Uterus (tissue), 2 donors: ENCODE measurements at regions not wholly inside any gene's neighbourhood (a gene's known extent, or its start where the extent isn't known, plus 50 kb on each side); places are given as distances from the start of the nearest gene placed in this dataset.

Experiments used
- CTCF ChIP-seq, 4 experiments: fragments of 200-600 bp in 2 of 4; fragments of 450-650 bp in 2 of 4; sonication (generic) in 2 of 4; IDR thresholded peaks; one replicate each; pipeline ENCODE4 v1.5.1; 2016 to 2019; ENCODE audit warnings: antibody characterized with exemption in 4 of 4, mild to moderate bottlenecking in 2 of 4, moderate library complexity in 1 of 4
- POLR2A ChIP-seq, 2 donors: fragments of 450-650 bp; IDR thresholded peaks; one replicate each; pipeline ENCODE4 v1.6.1; 2016; ENCODE audit warnings: antibody characterized with exemption in 2 of 2, mild to moderate bottlenecking in 1 of 2, moderate library complexity in 1 of 2

- TF ChIP-seq CTCF (IDR thresholded peaks at IDR 0.05) (no peak), POLR2A (IDR thresholded peaks at IDR 0.05) (no peak)
Observed at GRCh38 chr11:109035284-109035683, 370.4 kb downstream of the DDX10 start.
